ENCODE measurements at regions not wholly inside any gene's neighbourhood (a gene's known extent, or its start where the extent isn't known, plus 50 kb on each side); places are given as distances from the start of the nearest gene placed in this dataset.

DNA sequence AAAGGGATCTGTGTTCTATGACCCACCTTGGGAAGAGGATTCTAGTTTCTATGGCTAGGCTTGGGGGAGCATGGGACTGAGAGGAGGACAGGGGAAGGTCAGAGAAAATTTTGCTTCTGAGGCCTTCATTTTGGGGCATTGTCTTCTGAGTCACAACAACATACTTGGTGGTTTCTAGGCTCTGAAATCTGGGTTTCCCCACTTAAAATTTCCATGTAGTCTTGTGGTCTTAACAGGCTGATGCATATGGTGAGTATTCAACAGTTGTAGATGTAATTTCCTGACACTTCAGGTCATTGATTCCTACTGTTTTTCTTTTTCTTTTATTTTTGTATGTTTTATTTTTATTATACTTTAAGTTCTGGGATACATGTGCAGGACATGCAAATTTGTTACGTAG lies 88.5 kb downstream of the ANKRD7 start:
- 95% methylated on average over 1 of the region's 1 CpG for WGBS
- TF ChIP-seq HNF4G (IDR thresholded peaks at IDR 0.05): no peak
- TF ChIP-seq, protein P1, sequence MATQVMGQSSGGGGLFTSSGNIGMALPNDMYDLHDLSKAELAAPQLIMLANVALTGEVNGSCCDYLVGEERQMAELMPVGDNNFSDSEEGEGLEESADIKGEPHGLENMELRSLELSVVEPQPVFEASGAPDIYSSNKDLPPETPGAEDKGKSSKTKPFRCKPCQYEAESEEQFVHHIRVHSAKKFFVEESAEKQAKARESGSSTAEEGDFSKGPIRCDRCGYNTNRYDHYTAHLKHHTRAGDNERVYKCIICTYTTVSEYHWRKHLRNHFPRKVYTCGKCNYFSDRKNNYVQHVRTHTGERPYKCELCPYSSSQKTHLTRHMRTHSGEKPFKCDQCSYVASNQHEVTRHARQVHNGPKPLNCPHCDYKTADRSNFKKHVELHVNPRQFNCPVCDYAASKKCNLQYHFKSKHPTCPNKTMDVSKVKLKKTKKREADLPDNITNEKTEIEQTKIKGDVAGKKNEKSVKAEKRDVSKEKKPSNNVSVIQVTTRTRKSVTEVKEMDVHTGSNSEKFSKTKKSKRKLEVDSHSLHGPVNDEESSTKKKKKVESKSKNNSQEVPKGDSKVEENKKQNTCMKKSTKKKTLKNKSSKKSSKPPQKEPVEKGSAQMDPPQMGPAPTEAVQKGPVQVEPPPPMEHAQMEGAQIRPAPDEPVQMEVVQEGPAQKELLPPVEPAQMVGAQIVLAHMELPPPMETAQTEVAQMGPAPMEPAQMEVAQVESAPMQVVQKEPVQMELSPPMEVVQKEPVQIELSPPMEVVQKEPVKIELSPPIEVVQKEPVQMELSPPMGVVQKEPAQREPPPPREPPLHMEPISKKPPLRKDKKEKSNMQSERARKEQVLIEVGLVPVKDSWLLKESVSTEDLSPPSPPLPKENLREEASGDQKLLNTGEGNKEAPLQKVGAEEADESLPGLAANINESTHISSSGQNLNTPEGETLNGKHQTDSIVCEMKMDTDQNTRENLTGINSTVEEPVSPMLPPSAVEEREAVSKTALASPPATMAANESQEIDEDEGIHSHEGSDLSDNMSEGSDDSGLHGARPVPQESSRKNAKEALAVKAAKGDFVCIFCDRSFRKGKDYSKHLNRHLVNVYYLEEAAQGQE (IDR thresholded peaks at IDR 0.05): no peak
- TF ChIP-seq YY1 (IDR thresholded peaks at IDR 0.05): no peak
- no peak for TF ChIP-seq NR2F2 (IDR thresholded peaks at IDR 0.05)
- TF ChIP-seq, protein P2, sequence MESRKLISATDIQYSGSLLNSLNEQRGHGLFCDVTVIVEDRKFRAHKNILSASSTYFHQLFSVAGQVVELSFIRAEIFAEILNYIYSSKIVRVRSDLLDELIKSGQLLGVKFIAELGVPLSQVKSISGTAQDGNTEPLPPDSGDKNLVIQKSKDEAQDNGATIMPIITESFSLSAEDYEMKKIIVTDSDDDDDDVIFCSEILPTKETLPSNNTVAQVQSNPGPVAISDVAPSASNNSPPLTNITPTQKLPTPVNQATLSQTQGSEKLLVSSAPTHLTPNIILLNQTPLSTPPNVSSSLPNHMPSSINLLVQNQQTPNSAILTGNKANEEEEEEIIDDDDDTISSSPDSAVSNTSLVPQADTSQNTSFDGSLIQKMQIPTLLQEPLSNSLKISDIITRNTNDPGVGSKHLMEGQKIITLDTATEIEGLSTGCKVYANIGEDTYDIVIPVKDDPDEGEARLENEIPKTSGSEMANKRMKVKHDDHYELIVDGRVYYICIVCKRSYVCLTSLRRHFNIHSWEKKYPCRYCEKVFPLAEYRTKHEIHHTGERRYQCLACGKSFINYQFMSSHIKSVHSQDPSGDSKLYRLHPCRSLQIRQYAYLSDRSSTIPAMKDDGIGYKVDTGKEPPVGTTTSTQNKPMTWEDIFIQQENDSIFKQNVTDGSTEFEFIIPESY (IDR thresholded peaks at IDR 0.05): no peak
- TF ChIP-seq SP1 (IDR thresholded peaks at IDR 0.05): no peak
- no peak for TF ChIP-seq EGR1 (IDR thresholded peaks at IDR 0.05; ENCODE audit: low read depth in 2 of 2)
- no peak for TF ChIP-seq GABPA (IDR thresholded peaks at IDR 0.05 in 1 of 2, conservative IDR thresholded peaks at IDR 0.05 in 1 of 2)
- TF ChIP-seq FOXA2 (IDR thresholded peaks at IDR 0.05): no peak
- TF ChIP-seq TAF1 (conservative IDR thresholded peaks at IDR 0.05): no peak
- TF ChIP-seq, protein P3, sequence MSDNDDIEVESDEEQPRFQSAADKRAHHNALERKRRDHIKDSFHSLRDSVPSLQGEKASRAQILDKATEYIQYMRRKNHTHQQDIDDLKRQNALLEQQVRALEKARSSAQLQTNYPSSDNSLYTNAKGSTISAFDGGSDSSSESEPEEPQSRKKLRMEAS (IDR thresholded peaks at IDR 0.05): no peak
- no peak for TF ChIP-seq FOXA1 (IDR thresholded peaks at IDR 0.05)
- no peak for TF ChIP-seq HNF4A (conservative IDR thresholded peaks at IDR 0.05)
- TF ChIP-seq, protein P4, sequence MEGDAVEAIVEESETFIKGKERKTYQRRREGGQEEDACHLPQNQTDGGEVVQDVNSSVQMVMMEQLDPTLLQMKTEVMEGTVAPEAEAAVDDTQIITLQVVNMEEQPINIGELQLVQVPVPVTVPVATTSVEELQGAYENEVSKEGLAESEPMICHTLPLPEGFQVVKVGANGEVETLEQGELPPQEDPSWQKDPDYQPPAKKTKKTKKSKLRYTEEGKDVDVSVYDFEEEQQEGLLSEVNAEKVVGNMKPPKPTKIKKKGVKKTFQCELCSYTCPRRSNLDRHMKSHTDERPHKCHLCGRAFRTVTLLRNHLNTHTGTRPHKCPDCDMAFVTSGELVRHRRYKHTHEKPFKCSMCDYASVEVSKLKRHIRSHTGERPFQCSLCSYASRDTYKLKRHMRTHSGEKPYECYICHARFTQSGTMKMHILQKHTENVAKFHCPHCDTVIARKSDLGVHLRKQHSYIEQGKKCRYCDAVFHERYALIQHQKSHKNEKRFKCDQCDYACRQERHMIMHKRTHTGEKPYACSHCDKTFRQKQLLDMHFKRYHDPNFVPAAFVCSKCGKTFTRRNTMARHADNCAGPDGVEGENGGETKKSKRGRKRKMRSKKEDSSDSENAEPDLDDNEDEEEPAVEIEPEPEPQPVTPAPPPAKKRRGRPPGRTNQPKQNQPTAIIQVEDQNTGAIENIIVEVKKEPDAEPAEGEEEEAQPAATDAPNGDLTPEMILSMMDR (IDR thresholded peaks at IDR 0.05; ENCODE audit: low read depth, low read length, missing input control): no peak
- TF ChIP-seq JUND (IDR thresholded peaks at IDR 0.05): no peak
- TF ChIP-seq, protein P5, sequence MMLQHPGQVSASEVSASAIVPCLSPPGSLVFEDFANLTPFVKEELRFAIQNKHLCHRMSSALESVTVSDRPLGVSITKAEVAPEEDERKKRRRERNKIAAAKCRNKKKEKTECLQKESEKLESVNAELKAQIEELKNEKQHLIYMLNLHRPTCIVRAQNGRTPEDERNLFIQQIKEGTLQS (IDR thresholded peaks at IDR 0.05): no peak
- no peak for TF ChIP-seq RXRA (IDR thresholded peaks at IDR 0.05)
- no peak for TF ChIP-seq RAD21 (IDR thresholded peaks at IDR 0.05)
- Histone ChIP-seq H3K9ac (ENCODE audit: low read depth in 1 of 2, low read length in 2 of 2) (no peak overlapping the region), H3K27me3 (ENCODE audit: control insufficient read depth in 4 of 4, insufficient read depth in 4 of 4, low read length in 3 of 4) (no peaks in the 10 kb centered on the region), H3K4me3 (ENCODE audit: low read depth in 1 of 3, low read length in 3 of 3) (no peak overlapping the region), H3K9me3 (ENCODE audit: control insufficient read depth in 4 of 4, low read length in 3 of 4) (no peaks in the 10 kb centered on the region), H3K27ac (ENCODE audit: low read depth in 1 of 2, low read length in 2 of 2) (no peak overlapping the region), H3K36me3 (ENCODE audit: control insufficient read depth in 4 of 4, insufficient read depth in 3 of 4, low read depth in 1 of 4, low read length in 3 of 4) (no peaks in the 10 kb centered on the region), H3K4me1 (ENCODE audit: control insufficient read depth in 4 of 4, insufficient read depth in 4 of 4, low read length in 3 of 4) (no peaks in the 10 kb centered on the region)
- no peak for DNase-seq (ENCODE audit: low spot score)

All from liver (tissue), 8 donors.